ENCODE measurements at regions not wholly inside any gene's neighbourhood (a gene's known extent, or its start where the extent isn't known, plus 50 kb on each side); places are given as distances from the start of the nearest gene placed in this dataset.

GRCh38 chr10:44198096-44198779 is 186.7 kb downstream of the CXCL12 start:
- ATAC-seq = no peak
- TF ChIP-seq BACH2 (CRISPR knock-in tag; IDR thresholded peaks at IDR 0.05; ENCODE audit: borderline replicate concordance) = no peak
- no peak for TF ChIP-seq ZNF565 (CRISPR knock-in tag; conservative IDR thresholded peaks at IDR 0.05; ENCODE audit: low read depth)
- TF ChIP-seq ISL1 (CRISPR knock-in tag; IDR thresholded peaks at IDR 0.05) = no peak
- TF ChIP-seq CREB5 (CRISPR knock-in tag; IDR thresholded peaks at IDR 0.05; ENCODE audit: low read depth) = no peak
- TF ChIP-seq ZNF8 (CRISPR knock-in tag; IDR thresholded peaks at IDR 0.05) = no peak
- TF ChIP-seq SNAI2 (CRISPR knock-in tag; IDR thresholded peaks at IDR 0.05) = no peak
- no peak for TF ChIP-seq ZFP3 (CRISPR knock-in tag; IDR thresholded peaks at IDR 0.05)
- no peak for TF ChIP-seq PPARA (CRISPR knock-in tag; IDR thresholded peaks at IDR 0.05; ENCODE audit: borderline replicate concordance)
- TF ChIP-seq OSR1 (CRISPR knock-in tag; IDR thresholded peaks at IDR 0.05) = no peak
- no peak for TF ChIP-seq ARNTL (CRISPR knock-in tag; IDR thresholded peaks at IDR 0.05; ENCODE audit: borderline replicate concordance, low read depth)
- no peak for TF ChIP-seq TCF4 (CRISPR knock-in tag; IDR thresholded peaks at IDR 0.05; ENCODE audit: borderline replicate concordance)
- TF ChIP-seq, protein P1, sequence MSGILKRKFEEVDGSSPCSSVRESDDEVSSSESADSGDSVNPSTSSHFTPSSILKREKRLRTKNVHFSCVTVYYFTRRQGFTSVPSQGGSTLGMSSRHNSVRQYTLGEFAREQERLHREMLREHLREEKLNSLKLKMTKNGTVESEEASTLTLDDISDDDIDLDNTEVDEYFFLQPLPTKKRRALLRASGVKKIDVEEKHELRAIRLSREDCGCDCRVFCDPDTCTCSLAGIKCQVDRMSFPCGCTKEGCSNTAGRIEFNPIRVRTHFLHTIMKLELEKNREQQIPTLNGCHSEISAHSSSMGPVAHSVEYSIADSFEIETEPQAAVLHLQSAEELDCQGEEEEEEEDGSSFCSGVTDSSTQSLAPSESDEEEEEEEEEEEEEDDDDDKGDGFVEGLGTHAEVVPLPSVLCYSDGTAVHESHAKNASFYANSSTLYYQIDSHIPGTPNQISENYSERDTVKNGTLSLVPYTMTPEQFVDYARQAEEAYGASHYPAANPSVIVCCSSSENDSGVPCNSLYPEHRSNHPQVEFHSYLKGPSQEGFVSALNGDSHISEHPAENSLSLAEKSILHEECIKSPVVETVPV (CRISPR knock-in tag; IDR thresholded peaks at IDR 0.05) = no peak
- TF ChIP-seq POU6F1 (CRISPR knock-in tag; IDR thresholded peaks at IDR 0.05; ENCODE audit: borderline replicate concordance, low read depth) = no peak
- TF ChIP-seq TOX (CRISPR knock-in tag; IDR thresholded peaks at IDR 0.05; ENCODE audit: borderline replicate concordance) = no peak
- no peak for TF ChIP-seq CSDC2 (CRISPR knock-in tag; IDR thresholded peaks at IDR 0.05)
- TF ChIP-seq, protein P2, sequence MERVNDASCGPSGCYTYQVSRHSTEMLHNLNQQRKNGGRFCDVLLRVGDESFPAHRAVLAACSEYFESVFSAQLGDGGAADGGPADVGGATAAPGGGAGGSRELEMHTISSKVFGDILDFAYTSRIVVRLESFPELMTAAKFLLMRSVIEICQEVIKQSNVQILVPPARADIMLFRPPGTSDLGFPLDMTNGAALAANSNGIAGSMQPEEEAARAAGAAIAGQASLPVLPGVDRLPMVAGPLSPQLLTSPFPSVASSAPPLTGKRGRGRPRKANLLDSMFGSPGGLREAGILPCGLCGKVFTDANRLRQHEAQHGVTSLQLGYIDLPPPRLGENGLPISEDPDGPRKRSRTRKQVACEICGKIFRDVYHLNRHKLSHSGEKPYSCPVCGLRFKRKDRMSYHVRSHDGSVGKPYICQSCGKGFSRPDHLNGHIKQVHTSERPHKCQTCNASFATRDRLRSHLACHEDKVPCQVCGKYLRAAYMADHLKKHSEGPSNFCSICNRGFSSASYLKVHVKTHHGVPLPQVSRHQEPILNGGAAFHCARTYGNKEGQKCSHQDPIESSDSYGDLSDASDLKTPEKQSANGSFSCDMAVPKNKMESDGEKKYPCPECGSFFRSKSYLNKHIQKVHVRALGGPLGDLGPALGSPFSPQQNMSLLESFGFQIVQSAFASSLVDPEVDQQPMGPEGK (CRISPR knock-in tag; IDR thresholded peaks at IDR 0.05; ENCODE audit: borderline replicate concordance) = no peak
- TF ChIP-seq ZFP30 (CRISPR knock-in tag; IDR thresholded peaks at IDR 0.05) = no peak
- TF ChIP-seq RARB (CRISPR knock-in tag; IDR thresholded peaks at IDR 0.05) = no peak

GRCh38 chr10:44197646-44198045 is 187.3 kb downstream of the CXCL12 start:
- no peak for ATAC-seq
- TF ChIP-seq ZNF565 (CRISPR knock-in tag; conservative IDR thresholded peaks at IDR 0.05; ENCODE audit: low read depth) (no peak), SNAI2 (CRISPR knock-in tag; IDR thresholded peaks at IDR 0.05) (no peak), ZNF70 (CRISPR knock-in tag; IDR thresholded peaks at IDR 0.05) (no peak), RARB (CRISPR knock-in tag; IDR thresholded peaks at IDR 0.05) (no peak), BACH2 (CRISPR knock-in tag; IDR thresholded peaks at IDR 0.05; ENCODE audit: borderline replicate concordance) (no peak), POU6F1 (CRISPR knock-in tag; IDR thresholded peaks at IDR 0.05; ENCODE audit: borderline replicate concordance, low read depth) (no peak), PPARA (CRISPR knock-in tag; IDR thresholded peaks at IDR 0.05; ENCODE audit: borderline replicate concordance) (no peak)

GRCh38 chr10:44196336-44196735 is 188.6 kb downstream of the CXCL12 start:
- no peak for TF ChIP-seq ZC3H10 (CRISPR knock-in tag; IDR thresholded peaks at IDR 0.05)
- no peak for TF ChIP-seq ZNF8 (CRISPR knock-in tag; IDR thresholded peaks at IDR 0.05)
- no peak for TF ChIP-seq ESRRG (CRISPR knock-in tag; IDR thresholded peaks at IDR 0.05)
- TF ChIP-seq BACH2 (CRISPR knock-in tag; IDR thresholded peaks at IDR 0.05; ENCODE audit: borderline replicate concordance) = no peak
- no peak for TF ChIP-seq ISL1 (CRISPR knock-in tag; IDR thresholded peaks at IDR 0.05)
- no peak for TF ChIP-seq CSDC2 (CRISPR knock-in tag; IDR thresholded peaks at IDR 0.05)
- no peak for ATAC-seq

All from SK-N-SH treated with all-trans-retinoic acid at 6 μM for 48 hours (cell line).